HG03575 (cell line): ENCODE measurements at regions not wholly inside any gene's neighbourhood (a gene's known extent, or its start where the extent isn't known, plus 50 kb on each side); places are given as distances from the start of the nearest gene placed in this dataset.
"Not testable (repeated sequence)": the region's sequence is repeated elsewhere in the genome, so short reads cannot be mapped to it uniquely, and the experiment has no call there.

Experiments
- ATAC-seq: cut with Tn5 transposase; IDR thresholded peaks from one replicate; pipeline ENCODE4 v1.9.1; 2021; ENCODE audit not compliant: unreplicated experiment, insufficient number of reproducible peaks, low FRiP score; ENCODE audit errors: extremely low read depth

DNA sequence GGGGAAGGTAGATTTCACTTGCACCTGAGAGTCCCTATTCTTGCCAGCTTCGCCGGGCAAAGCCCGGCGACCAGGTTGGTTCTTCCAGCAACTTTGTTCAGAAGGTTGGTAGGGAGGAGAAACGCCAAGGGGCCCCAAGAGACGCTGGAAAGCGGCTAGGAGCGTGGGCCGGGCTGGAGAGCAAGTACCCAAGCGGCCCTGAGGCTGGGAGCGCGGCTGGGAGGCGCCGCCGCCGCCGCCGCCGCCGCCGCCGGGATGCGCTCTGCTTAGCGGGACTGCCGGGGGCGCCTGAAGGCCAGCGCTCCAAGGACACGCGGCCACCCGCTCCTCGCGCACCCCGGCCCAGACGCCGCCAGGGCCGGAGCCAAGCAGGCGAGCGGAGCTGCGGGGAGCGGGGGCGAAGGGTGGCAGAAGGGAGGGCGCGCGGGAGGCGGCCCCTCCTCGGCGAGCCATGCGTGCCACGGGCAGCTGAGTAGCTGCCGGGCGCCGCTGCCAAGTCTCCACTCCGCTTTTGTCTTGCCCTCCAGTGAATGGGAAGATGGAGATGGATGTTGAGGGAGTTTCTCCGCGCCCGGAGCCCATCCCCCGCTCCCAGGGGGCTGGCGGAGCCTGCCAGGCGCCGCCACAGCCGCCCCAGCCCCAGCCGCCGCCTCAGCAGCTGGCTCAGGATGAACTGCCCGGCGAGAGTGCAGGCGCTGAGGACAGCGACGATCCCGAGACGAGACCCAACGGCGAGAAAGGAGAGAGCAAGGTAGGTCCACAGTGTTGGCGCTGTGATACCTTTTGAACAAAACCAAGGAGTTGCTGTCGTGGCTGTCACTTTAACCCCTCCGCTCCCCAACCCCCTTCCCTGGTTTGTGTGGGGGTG is 227.4 kb upstream of the AZI2 start:
- ATAC-seq: no peak

DNA sequence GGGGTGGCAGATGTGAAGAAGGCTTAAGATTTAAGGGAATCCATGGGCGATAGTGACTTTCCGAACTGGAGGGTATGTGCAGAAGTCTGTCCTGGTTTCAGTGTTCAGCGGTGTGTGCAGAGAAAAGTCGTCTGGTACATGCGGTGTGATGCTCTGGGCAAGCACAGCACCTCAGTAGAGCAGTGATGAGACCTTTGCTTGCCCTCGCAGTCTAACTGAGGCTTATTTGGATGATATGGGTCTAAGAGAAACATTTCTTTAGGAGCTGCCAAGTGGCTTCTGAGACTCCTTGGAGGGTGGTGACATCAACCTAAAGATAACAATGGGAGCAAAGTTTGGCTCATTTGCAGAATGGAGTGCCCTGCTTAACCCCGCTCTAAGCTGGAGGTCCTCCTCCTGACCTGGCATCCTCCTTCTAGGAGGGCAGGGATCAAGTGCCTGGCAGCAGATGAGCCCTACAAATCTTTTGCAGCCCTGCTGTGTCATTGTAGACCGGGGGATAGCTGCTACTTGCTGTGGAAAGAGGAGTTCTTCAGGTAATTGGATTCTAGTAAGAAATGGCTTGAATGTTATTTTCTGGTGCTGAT is 228.1 kb upstream of the AZI2 start:
- no peak for ATAC-seq

DNA sequence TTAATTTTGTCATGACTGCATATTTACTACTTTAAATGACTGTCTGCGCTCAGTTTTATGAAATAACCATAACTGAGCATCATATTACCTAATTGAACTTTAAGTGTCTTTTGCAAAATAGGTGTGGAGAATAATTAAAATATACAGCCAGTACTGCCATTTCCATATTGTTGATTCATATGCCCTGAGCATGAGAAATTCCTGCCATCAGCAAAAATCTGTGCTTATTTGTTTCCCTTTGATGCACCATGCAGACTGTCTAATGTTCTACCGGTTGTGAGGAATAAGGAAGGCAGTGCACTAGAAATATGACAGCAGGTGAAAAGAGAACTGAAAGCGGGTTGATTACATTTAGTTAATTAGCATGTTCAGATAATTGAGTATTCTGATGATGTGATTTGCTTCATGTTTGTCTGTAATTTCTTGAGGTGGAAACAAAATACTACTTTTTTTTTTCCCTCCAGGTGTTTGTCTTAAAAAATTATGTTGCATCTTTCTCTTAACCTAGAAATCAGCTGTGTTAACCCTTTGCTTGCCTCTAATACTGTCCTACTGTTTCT is 229.4 kb upstream of the AZI2 start:
- no peak for ATAC-seq

DNA sequence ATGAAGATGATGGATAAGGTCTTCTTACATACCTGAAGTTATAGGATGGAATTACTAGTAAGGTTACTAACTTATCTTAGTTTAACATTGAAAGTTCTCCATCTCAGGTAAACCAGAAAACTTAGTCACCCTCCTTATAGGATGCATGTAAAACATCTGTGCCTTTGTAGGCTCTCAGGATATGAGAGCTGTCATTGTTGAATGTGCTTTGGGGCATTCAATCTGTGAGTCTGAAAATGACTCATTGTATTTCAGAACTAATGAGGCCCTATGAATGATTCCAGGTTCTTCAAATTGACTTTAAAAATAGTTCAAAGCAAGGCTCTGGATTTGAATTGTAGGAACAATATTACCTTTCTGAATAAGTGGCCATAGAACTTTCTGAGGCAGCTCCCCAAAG is 237.7 kb upstream of the AZI2 start:
- no peak for ATAC-seq

DNA sequence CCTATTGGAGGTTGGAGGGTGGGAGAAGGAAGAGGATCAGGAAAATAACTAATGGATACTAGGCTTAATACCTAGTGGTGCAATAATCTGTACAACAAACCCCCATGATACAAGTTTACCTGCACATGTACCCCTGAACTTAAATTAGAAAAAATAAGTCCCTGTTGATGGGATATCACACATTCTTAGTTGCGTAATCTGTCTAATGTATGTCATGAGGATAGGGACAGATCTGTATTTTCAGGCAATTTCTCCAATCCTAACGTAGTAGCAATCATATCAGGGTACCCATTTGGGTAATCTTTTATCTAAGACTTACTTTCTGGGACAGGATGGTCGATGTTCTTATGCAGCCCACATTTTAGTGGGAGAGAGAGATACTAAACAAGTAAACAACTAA is 239.1 kb upstream of the AZI2 start:
- no peak for ATAC-seq

DNA sequence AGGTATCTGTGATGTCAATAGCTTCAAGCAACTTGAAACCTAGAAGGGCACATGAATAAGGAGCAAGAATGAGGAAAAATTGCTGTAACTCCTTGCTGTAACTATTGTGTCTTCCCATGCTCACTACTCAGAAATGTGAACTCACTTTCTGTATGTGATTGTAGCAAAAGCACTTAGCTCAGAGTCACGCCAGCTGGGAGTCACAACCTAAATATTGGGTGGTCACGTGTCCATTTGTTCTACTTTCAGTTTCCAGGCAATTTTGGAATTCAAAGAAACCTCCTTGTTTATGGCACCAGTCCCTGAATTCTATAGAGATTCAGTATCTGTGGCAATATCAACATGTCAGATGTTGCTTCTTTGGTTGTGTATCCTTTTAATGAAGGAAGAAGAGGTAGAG is 241.6 kb upstream of the AZI2 start:
- no peak for ATAC-seq

DNA sequence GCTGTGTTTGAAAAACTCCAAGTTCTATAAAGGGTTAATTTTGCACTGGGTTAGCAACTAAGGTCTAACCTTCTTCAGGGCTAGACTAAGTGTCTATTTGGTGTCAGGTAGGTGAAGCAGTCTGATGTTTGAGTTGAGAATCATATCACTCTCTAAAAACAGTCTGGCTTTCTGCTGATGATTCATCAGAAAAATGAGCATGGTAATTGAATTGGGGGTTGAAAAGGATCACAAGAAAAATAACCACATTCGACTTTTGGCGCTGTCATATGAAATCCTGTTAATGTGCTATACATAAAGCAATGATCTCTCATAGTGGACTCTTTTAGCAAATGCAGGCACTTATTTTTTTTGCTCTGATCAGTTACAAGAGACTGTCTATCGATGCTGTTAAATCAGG is 242.2 kb upstream of the AZI2 start:
- ATAC-seq: no peak

DNA sequence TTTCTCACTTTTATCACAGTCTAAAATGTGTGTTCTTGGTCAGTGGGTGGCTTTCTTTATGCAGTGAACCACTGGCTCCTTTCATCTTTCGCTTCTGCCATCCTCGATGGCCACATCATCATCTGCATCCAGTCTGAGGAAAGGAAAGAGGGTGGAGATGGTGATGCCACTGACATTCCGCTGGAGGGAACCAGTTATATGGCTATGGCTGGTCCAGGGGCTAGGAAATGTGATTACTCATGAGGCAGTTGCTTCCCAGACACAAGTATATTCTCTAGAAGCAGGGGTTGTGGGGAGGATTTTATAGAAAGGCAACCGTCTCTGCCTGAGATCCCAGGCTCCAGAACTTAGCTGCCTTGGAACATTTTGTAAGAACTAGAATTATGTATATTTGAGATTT is 246.7 kb upstream of the AZI2 start:
- ATAC-seq: no peak

DNA sequence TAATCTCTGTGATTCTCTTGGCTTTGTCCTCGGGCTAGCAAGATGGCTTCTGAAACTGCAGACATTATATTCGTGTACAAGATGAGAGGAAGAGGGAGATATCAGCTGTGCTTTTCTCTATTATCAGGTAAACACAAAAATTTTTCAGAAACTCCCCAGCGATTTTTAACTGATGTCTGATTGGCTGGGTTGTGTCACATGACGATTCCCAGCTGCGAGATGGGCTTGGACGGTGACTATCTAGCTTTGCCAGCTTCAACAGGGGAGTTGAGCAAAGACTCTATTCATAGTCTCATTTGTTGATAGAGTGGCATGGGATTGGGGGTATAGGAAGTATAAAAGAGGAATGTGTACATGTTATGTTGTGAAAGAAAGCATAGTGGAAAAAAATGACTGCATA is 248.8 kb upstream of the AZI2 start:
- ATAC-seq: no peak

DNA sequence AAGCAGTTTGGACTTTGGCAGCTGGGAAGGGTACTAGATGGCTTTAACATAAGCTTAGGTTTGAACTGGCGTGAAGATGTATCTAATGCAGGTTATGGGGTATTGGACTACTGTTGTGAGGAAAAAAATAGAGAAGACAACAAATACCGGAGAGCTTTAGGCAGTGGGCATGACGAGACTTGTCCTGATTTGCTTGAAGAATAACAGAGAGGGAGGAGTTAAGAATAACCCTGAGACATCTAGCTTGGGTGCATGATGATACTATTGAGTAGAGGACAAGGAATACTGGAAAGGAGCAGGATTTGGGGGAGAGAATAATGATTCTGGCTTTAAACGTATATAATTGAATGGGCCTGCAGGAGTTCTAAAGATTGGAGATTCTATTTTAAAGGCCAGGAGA is 249.5 kb upstream of the AZI2 start:
- no peak for ATAC-seq

DNA sequence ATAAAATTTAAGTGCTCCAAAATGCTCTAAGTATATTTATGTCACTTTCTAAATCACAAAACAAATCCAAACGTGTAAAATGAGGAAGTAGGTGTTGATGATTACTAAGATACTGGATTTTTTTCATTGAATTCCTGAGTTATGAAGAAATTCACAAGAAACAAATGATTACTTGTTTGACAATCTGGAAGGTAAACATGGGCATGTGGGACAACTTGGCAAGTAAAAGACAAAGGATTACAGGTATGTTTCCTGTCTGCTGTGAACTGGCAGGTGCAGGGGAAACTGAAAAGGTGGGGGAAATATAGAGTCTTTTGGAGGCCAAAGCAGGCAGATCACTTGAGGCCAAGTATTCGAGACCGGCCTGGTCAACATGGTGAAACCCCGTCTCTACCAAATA is 252.7 kb upstream of the AZI2 start:
- no peak for ATAC-seq

DNA sequence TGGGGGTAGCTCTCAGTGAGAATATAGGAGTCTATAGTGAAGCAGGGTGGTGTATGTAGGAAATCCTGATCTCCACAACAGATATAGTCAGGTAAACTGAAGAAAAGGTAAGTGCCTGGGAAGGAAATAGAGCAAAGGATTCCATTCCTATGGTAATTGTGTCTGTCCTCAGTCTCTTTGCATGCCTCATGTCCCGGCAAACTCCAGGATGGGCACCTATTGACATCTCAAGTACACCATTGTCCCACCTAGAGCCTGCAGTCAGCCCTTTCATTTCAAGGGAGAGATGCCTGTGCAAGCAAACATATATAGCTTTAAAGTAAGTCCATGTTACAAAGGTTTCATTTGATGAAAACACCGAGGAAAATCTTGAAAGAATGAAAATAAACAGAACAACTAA is 257.7 kb upstream of the AZI2 start:
- ATAC-seq: no peak

DNA sequence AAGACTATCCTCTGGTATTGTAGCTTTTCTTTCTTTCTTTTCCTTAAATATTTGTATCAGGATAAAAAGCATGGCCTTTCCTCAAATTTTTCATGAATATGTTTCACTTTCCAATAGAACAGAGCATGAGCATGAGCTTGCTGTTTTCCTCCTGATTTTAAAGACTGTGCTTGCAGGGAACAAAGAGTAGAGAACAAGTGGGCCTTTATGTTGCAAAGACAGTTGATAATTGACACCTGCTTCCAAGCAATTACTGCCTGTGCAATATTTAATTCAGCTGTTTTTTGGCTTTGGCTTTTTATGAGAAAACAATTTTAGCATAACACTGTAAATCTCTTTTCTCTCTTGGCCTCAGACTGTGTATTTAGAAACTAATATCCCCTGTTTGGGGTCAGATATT is 263.6 kb upstream of the AZI2 start:
- no peak for ATAC-seq

DNA sequence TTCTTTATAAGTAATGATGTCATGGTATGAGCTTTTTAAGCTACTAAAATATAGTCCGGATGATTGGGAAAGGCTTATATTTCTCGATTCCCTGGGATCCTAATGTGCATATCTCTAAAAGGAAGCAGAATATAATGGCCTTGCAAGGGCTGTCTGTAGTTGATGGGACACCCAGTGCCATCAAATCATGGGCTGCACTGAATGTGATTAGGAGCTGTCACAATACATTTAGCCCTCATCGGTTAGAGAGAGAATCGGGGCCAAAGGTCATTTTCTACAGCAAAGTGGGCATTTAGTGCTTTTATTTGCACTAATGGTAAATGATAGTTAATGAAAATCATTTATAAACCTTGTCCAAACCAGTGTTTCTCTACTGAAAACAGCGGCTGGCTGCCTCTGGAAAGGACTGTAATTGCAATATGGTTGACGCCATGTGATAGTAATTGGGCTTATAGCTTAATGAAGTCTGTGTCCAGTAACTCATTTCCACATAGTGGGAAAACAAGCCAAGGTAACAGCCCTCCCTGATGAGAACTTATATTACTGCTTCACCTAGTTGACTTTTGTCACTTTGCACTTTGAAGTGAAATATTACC is 265.0 kb upstream of the AZI2 start:
- no peak for ATAC-seq

DNA sequence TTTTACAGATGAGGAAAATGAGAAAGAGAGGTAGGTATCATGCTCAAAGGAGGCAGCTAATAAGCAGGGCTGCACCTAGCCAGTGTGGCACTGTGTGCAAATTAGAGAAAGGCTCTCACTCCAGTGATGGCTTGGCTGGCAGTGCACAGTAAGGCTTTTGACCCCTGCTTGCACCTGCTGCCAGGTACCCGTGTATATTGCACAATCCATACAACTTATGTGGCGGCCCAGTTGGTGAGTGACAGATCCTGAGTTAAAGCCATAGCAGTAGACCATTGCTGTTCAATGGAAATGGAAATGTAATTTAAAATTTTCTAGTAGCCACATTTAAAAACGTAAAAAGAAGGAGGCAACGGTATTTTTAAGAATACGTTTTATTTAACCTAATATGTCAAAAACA is 266.4 kb upstream of the AZI2 start:
- no peak for ATAC-seq

DNA sequence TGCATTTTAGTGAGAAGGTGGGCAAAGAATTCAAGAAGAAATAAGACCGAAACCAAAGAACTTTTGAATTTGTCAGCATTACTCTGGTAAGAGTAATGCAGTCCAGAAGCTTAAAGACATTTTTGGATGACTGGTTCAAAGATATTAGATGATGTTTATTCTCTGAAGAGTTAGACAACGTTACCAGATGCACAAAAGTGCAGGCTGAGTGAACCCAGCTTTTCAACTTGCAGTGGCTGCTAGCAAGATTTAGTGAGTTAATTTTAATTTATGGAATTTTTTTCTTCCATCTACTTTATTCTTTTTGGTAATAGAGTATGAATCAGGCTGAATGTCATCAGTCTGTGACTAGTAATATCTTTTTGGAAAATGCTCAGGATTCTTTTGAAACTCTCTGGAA is 267.3 kb upstream of the AZI2 start:
- ATAC-seq: no peak

DNA sequence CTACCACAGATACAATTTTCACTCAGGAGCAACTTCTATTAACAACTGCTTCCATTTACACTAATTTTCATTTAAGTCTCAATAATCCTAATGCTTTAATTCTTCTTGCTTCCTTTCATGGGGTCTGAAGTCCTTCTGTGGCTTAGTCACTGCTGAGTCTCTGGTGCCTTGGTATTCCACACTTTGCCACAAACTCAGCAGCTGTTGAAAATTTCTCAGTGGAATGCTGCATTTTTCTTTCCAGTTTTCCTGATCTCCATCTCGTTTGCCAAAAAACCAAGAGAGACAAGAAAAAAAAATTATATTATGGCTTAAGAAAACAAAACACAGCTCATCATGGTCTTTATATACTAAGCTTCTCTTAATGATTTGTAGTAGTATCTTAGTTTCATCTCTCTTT is 269.2 kb upstream of the AZI2 start:
- ATAC-seq: no peak

DNA sequence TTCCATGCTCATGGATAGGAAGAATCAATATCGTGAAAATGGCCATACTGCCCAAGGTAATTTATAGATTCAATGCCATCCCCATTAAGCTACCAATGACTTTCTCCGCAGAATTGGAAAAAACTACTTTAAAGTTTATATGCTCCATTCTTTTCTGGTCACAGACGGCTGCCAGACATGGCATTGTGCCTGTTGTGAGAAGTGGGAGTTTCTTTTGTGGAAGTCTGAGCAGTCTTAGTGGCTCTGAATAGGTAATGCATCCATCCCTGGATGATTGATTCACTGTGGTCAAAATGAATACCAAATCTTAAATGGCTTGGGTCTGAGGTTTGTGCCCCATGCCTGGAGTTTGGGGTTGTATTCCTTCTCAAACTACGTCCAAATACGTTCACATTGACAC is 274.5 kb upstream of the AZI2 start:
- no peak for ATAC-seq

DNA sequence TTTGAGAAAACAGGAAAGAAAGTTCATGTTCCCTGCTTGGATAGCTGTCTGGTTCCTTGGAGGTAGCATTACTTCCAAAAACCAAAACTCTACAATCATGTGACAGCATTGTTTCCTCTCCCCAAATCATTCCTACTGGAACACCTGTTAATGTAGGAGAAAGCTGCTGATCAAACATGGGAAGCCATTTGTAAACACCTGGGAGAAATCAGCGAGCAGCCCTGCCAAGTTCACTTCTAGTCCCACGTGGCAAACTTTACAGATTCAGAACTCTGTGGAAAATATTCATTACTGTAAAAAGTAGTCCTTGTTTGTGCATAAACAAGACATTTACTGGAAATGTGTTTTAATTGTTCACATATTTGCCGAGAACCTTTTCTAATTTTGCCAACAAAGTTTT is 275.5 kb upstream of the AZI2 start:
- no peak for ATAC-seq

DNA sequence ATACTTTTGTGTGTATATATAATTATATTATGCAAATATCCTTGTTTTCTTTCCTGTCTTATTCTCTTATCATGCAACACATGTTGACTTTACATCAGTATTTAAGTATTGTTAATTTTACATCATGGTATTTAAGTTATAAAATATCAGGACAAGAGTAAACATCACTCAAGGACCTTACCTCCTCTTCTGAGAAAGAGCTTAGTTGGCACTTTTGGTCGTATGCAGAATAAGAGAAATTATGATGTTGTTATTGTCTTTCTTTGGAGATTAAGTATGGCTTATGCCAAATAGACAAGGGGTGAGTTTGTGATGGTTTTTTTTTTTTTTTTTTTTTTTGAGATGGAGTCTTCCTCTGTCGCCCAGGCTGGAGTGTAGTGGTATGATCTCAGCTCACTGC is 279.2 kb upstream of the AZI2 start:
- ATAC-seq: not testable (repeated sequence)
